HG03139 (cell line): ENCODE measurements at regions not wholly inside any gene's neighbourhood (a gene's known extent, or its start where the extent isn't known, plus 50 kb on each side); places are given as distances from the start of the nearest gene placed in this dataset.

Source experiments
- ATAC-seq: cut with Tn5 transposase; IDR thresholded peaks from one replicate; pipeline ENCODE4 v1.9.1; 2021; ENCODE audit not compliant: unreplicated experiment

DNA sequence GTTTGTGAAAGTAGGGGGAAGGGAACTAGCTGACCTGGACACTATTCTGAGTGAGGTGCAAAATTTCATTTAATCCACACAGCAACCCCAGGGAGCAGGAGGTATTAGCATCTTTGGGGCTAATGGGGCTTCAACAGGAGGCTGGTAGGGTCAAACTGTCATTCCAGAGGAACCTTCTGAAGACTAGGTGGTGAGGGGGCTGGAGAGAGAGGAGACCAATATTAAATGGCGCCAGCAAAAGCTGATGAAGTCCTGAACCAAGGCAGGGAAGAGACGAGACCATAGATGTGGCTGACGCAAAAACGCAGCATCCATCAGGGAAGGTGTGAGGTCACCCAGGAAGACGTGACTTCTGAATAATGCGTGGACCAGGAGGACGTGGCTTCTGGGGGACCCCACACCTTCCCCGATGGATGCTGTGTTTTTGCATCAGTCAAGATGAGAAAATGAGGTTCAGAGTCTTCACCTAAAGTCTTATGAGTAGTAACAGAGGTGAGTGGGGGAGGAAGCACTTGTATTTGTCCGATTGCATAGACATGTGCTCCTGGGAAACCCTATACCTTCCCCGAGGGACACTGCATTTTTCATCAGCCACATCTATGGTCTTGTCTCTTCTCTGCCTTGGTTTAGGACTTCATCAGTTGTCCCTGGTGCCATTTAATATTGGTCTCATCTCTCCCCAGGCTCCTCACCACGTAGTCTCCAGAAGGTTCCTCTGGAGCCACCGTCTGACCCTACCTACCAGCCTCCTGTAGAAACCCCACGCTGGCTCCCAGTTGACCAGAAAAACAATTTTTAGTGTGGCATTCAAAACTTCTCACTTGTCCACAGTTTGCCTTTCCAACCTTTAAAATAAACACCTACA, 188.6 kb downstream of the MYCN start:
- no peak for ATAC-seq

DNA sequence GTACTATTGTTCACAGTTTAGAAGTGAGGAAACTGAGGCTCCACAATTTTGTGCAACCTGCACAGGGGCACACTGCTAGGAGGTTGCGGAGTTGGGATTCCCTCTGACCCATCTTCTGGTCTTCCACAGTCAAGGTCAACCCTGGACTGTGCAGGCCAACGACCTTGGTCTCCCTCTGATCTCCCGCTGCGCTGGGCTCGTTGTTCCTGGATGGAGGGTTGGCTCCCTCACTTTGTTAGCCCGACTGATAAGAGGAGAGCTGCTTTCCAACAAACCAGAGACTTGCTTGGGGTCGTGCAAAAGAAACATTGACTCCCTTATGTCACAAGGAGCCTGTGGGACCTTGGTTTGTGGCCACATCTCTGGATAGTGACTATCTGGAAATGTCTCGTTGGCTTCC, 187.6 kb downstream of the MYCN start:
- no peak for ATAC-seq

DNA sequence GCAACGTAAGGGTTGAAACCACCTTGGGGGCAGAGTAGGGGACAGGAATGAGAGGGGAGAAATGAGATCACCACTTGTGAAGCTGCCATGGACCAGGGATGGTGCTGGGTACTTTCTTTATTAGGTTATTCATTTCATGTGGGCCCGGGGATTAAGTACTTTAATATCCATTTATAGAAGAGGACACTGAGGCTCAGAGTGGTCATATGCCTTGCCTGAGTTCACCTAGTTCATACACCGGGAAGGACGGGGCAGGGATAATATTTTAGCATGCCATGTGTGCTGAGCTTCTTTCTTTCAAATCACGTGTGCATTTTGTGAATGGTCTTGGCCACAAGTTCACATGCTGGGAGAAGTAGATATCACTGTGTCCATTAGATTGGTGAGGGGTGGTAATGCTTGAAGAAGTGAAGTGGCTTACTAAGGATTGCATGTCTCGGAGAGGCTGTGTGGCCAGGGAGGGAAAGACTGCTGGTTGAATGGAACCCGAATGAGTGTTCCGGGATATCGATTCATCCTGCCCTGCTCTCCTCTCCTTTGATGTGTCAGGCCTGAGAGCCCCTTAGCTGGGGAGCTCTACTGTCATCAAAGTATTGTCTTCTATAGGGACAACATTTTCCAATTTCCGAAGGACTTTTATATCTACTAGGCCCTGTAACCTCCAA, 187.1 kb downstream of the MYCN start:
- ATAC-seq = no peak

DNA sequence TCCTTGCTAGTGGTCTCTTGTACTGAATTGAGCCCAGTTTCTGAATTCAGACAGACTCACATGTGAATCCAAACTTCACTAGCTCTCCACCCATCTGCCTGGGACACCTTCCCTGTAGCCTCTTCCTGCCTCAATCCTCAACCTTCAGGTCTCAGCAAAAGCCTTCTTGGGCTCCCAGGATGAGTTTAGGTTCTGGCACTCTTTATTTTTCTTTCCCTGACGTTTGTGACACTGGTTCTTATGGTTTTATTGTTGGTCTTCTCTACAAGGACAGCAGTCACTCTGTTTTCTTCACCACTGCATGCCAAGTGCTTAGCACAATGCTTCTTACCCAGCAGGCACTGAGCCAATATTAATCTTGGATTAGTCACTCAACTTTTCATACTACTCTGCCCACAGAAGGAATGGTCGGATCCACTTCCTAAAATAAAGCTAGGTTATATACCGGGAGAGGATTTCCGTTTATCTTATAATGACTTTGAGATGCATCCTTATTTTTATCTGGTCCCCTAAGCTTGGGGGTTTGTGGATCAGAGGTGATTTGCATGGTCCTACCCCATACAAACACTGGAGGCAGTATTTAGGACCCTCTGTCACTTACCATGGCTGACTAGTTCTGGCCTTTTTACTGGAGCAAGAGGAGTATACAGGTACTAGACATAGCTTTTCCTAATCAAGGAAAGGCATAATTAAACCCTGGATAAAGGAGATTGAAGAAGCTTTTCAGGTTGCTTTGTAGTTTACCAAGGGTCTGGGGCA, 186.3 kb downstream of the MYCN start:
- ATAC-seq = no peak

DNA sequence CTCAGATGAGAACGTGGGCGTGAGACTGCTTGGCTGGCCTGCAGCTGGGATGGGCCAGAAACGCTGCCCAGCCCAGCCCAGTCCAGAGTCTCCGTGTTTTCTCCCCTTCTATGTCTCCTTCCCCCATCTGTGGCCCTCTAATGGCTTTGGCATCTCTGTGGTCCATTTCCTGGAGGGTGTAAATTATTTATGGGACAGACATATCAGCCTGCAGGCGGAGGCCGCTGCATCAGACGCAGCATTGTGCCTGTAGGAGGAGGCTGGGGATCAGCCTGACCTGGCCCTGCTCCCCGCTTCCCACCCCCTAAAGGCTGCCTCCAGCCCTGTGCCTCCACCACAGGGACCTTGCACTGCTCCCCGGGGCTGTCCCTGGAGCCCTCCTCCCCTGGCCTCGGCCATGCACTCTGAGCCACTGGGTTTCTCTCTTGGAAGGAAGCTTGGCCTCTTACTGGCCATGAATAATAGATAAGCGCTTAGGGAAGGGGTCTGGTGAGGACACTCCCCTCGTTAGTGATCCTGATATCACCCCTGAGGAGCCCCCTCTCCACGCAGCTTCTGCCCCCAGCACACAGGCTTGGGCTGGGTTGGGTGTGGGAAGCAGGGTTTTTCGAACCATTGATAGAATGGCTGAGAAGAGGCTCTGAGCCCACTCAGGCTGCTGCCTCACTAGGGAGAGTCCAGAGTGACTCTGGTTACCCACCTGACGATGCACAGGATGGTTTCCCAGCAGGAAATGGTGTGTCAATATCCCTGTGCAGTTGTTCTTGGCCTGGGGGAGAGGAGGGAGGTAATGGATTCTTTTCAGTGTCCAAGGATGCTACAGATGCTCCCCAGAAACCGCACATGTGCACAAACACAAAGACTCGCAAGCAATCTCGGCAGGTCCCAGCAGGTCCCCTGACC, 185.5 kb downstream of the MYCN start:
- ATAC-seq = no peak

DNA sequence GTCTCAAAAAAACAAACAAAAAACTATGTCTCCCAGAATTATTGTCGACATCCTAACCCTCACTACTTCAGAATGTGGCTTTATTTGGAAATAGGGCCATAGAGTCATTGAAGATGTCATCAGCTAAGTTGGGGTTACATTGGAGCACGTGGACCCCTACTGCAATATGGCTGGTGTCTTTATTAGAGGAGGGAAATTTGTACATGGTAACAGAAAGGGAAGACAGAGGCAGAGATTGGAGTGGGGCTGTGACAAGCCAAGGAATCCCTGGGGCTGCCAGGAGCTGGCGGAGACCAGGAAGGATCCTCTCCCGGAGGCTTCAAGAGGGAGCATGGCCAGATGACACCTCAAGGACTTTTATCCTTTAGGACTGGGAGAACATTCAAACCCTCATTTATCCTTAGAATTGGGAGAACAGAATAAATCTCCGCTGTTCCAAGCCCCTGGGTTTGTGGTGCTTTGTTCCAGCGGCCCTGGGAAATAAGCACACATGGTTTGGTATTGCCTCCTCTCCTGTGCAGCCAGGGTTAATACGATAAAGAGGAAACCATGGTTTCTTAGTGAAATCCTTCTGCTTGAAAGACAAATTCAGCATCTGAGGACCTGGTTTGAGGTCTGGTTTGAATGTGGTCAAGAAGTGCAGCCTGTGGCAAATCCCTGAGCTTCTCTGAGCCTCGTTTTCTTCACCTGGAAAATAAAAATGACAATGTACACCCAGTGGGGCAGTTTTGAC, 184.7 kb downstream of the MYCN start:
- ATAC-seq = no peak

DNA sequence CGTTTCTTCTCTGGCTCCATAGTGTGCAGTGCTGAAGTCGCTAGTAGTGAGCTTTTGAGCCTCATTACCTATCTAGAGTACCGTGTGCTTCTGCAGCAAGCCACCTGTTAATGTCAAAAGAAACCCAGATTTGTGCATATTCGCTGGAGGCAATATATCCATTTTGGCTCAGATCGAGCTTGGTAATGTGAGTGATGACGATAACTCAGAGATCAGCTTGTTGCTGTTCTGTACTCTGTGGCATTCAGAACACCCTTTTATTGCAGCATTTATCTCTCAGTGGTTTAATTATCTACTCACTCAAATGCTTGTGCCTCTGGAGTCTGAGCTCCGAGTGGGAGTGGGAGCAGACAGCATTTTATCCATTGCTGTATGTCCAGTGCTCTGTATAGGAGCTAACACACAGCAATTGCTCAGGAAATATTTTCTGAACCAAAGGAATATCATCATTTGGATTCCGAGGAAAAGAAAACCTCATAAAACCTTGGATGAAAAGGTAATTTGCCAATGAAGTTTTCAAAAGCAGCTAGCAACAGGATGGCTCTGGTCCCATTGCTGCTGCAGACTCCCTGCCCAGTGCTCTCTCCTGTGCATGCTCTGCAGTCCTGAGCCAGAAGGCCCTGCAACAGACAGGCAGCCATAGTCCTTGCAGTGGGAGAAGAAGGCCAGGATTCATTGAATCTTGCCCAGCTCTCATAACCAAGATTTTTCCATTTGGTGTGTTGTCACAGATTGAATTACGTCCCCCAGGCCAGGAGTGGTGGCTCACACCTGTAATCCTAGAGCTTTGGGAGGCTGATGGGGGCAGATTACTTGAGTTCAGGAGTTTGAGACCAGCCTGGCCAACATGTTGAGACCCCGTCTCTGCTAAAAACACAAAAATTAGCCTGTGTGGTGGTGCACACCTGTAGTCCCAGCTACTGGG, 183.8 kb downstream of the MYCN start:
- no peak for ATAC-seq

DNA sequence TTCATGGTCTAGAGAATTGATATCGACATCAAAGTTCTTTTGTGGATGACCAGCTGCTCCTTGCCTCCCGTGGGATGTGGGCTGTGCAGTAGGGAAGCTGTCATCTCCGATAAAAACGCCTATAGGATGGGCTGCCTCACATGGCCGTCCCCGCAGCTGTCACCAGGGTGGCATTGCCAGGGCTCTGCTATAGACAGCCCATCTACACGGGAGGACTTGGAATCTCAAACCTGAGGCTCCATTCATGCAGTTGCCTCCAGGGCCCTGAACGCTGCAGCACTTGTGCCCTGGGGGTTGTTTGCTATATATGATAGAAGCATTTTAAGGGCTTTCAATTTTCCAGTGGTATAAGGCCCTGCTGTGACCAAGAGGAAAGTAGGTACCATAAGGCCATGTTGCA, 183.1 kb downstream of the MYCN start:
- ATAC-seq = no peak

DNA sequence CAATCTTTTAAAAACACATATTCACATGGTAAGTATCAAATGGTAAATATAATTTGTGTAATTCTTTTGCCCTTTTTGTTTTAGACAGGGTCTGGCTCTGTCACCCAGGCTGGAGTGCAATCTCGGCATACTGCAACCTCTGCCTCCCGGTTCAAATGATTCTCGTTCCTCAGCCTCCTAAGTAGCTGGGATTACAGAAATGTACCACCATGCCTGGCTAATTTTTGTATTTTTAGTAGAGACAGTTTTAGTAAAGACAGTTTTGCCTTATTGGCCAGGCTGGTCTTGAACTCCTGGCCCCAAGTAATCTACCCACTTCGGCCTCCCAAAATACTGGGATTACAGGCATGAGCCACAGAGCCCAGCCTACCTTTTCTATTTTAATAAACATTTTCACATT, 182.2 kb downstream of the MYCN start:
- no peak for ATAC-seq

DNA sequence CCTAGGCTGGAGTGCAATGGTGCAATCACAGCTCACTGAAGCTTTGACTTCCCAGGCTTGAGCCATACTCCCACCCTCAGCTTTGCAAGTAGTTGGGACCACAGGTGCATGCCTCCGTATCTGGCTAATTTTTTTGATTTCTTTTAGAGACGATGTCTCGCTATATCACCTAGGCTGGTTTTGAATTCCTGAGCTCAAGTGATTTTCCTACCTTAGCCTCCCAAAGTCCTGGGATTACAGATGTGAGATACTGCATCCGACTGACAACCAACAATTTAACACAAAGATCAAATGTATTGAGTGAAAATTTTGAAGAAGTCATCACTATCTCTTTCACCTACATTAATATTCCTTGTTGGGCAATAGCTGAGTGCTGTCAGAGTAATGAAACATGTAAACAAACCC, 181.6 kb downstream of the MYCN start:
- no peak for ATAC-seq

DNA sequence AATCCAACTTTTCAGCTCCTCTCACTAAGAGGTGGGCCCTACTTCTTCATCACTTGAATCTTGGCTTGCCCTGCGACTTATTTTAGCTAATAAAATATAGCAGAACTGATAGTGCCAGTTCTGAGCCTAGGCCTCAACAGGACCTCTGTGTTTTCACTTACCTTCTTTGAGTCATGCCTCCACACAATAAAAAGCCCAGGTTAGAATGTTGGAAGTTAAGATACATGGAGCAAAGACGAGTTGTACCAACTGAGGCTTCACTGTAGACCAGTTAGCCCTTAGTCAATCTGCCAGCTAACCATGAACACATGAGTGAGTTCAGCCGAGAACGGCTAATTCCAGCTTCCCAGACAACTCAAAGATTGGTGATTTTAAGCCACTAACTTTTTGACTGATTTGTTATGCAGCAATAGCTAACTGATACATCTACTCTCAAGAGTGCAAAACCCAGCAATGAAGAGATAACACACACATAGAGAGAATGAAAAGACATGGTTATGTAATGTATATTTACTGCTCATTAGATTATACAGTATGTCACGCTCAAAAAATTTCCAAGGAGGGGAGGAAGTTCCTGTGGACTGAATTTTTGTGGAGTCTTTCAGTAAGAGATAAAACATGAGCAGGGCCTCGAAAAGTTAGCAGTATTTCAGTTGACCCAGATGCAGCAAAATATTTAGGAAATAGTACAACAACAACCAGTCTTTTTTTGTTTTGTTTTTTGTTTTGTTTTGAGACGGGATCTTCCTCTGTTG, 181.1 kb downstream of the MYCN start:
- no peak for ATAC-seq

DNA sequence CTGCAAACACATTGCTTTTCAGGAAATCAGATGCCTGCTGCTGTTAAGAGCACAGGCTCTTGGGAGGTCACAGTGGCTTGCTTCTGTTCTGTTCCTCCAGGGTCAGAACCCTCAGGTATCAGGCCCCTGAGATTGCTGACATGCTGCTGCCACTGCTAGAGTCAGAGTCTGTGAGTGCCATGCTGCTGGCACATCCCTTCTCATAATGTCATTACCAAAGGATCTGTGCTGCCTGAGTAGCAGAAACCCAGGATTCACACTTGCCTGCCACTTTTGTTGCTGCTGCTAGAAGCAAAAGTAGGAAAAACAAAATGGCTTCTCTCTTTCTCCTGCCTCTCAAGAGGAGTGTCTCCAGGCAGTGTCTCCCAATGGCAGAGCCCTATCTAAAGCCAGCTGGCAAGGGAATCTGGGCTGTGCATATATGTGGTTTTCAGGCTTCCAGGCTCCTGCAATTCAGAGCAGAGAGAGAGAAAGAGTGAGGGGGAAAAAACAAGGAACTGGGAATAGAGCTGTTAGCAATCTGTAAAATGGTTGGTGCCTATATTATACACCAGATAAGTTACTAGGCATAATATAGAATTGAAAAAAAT, 180.3 kb downstream of the MYCN start:
- no peak for ATAC-seq

DNA sequence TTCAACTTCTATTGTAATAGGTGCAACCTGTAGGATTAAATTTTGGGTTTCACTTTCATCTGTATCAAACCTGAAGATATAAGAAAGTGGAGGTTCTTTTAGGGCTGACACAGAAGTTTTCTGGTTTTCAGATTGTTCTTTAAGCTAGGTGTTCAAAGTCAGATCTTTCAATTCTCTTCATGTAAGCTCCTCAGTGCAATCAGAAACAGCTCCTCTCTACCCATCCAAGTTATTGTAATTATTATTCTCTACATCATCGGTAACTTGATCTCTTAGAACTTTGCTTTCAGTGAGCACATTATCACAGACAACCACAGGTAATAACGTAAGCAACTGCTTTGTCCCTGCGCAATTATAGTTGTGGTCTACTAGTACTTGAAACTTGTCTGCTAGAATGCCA, 179.4 kb downstream of the MYCN start:
- no peak for ATAC-seq

DNA sequence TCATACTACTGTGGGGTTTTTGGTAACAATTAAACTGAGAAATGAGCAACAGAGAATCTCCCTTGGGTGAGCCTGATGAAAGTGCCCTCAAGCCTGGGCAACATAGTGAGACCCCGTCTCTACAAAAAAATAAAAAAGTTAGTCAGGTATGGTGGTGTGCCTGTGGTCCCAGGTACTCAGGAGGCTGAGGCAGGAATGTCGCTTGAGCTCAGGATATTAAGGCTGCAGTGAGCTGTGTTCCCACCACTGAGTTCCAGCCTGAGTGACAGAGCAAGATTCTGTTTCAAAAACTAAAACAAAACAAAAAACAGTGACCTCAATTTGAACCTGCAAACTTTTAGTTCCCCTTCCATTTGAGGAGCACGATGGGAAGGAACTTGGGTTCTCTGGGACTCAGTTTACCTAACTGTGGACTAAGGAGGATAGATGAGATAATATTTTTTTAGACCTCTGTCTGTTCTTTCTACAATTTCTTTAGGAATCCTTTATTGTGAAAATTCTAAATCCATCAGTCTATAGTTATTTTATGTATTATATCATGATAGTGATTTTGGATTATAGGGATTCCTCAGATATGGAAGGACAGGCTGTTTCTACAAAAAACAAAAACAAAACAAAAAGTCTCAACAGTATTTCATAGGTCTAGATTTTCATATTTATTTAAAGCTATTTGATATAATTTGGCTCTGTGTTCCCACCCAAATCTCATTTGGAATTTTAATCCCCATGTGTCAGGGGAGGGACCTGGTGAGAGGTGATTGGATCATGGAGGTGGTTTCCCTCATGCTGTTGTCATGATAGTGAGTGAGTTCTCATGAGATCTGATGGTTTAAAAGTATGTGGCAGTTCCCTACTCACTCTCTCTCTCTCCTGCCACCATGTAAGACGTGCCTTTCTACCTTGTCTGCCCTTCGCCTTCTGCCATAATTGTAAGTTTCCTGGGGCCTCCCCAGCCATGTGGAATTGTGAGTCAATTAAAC, 178.6 kb downstream of the MYCN start:
- ATAC-seq = no peak

DNA sequence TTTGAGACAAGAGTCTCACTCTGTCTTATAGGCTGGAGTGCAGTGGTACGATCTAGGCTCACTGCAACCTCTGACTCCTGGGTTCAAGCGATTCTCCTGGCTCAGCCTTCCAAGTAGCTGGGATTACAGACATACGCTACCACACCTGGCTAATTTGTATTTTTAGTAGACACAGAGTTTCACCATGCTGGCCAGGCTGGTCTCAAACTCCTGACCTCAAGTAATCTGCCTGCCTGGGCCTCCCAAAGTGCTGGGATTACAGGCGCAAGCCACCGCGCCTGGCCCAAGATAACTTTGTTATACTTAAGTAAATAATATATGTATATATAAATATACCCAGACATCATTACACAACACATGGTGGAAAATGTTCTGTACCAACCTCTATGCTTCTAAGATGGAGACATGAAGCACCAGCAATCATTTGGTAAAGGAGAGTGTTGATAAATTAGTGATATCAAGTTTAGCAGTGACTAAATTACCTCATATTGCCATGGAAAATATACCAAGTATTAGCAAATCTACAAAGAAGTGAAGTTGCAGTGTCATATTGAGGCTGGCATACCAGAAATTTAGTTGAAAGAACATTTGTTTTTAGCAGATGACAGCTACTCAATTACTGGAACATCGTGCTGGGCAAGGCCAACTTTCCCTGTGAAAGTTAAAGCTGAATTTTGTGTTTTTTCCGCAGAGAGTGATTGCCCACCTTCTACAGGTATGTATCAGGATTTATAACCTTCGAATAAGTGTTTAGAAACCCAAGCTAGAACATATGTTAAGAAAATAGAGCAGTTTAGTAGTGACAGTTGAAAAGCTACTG, 177.7 kb downstream of the MYCN start:
- ATAC-seq = no peak
